HFF-Myc (cell line): ENCODE measurements at regions not wholly inside any gene's neighbourhood (a gene's known extent, or its start where the extent isn't known, plus 50 kb on each side); places are given as distances from the start of the nearest gene placed in this dataset.

Experiments used
- DNase-seq: peaks from one replicate; pipeline ENCODE4 v3.0.0-alpha.2; 2011; ENCODE audit warnings: low read depth; ENCODE audit errors: extremely low read depth
- H3K4me3 ChIP-seq: replicated peaks from 2 replicates; pipeline ENCODE4 v1.5.1; 2011; ENCODE audit warnings: low read depth, mild to moderate bottlenecking, control low read depth, low read length
- TF ChIP-seq, protein P1 (sequence below): IDR thresholded peaks from 2 replicates; pipeline ENCODE4 v1.5.1; 2012; ENCODE audit warnings: mild to moderate bottlenecking, low read depth, low read length, control low read depth; ENCODE audit errors: missing control alignments

DNA sequence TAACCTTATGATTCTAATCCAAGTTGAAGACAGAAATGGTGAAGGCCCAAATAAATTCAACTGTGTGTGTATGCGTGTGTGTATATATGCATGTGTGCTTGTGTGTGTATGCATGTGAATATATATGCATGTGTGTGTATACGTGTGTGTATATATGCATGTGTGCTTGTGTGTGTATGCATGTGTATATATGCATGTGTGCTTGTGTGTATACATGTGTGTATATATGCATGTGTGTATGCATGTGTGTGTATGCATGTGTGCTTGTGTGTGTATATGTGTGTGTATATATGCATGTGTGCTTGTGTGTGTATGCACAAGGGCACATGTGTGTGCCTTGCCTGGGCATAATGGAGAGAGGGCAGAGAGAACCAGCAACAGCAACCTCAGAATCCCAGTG lies 184.7 kb upstream of the PLPP4 start:
- TF ChIP-seq, protein P1, sequence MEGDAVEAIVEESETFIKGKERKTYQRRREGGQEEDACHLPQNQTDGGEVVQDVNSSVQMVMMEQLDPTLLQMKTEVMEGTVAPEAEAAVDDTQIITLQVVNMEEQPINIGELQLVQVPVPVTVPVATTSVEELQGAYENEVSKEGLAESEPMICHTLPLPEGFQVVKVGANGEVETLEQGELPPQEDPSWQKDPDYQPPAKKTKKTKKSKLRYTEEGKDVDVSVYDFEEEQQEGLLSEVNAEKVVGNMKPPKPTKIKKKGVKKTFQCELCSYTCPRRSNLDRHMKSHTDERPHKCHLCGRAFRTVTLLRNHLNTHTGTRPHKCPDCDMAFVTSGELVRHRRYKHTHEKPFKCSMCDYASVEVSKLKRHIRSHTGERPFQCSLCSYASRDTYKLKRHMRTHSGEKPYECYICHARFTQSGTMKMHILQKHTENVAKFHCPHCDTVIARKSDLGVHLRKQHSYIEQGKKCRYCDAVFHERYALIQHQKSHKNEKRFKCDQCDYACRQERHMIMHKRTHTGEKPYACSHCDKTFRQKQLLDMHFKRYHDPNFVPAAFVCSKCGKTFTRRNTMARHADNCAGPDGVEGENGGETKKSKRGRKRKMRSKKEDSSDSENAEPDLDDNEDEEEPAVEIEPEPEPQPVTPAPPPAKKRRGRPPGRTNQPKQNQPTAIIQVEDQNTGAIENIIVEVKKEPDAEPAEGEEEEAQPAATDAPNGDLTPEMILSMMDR: no peak
- DNase-seq: no peak
- H3K4me3 ChIP-seq: no peak overlapping the region

DNA sequence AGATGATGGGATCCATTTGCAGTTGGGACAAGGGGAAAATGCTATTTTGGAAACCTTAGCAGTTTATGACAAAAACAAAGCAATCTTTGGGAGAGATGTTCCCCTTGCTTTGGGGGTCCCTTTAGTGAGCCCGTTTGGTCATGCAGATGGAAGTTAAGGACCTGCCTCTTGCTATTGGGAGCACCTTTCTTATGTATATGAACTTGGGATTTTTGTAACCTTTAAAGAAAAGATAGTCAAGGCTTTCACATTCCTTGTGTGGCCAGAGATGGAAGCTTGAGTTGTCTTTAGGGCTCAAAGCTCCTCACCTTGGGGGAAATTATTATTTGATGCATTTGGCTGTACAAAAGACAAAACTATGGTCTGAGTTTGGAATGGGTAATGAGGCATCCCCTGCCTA lies 179.0 kb upstream of the PLPP4 start:
- TF ChIP-seq, protein P1: no peak
- H3K4me3 ChIP-seq: no peak overlapping the region

DNA sequence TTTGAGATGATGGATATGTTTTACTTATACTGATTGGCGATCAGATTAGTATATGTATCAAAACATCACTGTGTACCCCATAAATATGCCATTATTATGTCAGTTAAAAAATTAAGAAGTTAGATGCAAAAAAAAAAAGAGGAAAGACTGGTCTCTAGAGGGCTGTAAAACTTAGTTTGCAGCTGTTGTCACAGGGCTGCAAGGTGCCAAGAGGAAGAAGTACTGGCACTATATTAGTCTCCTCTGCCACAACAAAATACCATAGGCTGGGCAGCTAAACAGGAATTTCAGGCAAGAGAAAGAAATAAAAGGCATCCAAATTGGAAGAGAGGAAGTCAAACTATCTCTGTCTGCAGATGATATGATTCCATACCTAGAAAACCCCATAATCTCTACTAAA lies 177.8 kb upstream of the PLPP4 start:
- DNase-seq: no peak
- TF ChIP-seq, protein P1: no peak
- no peak overlapping the region for H3K4me3 ChIP-seq

More for the DNA sequence above, 179.0 kb upstream of the PLPP4 start:
- no peak for DNase-seq

DNA sequence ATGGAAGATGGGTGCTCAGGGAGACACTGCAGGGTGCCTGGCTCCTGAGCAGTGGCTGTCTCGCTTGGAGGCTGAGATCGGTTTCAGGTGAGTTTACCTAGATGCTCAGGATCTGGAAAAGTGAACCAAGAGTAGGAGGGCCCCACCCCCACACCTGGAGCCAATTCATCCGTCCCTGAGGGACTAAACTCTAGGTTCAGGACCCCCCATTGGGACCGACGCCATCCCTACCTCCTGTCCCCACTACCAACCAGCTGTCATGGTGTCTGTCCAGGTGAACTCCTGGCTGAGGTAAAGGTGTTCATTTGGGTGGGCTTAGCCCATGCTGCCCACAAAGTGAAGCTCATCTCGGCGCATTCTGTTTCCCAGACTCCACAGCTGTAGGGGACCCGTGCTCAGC lies 174.6 kb upstream of the PLPP4 start:
- no peak for DNase-seq
- TF ChIP-seq, protein P1: no peak

DNA sequence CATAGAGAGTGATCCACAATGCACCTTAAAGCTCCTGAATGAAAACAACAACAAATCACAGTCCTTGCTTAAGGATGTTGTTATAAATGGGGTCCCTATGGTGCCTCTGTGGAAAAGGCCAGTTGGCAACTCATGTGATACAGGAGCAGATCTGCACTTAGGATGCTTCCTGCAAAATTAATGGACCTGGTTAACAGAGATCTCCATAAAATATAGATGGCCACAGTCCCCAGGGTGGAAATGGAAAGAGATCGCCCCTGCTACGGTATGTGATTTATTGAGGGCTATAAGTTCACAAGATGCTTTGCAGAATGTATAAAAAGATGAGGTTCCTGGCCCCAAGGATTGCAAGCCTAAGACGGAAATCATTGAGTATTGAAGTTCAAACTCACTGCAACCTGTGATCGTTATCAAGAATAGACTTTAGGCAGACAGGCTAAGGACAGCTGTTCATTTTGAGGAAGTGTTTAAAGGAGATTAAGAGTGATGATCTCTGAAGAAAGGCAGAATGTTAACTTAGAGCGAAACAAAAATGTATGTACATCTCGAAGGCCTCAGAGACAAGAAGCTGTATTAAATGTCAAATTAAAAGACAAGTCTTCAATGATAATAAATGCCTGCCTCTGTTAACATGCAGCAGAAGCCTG lies 174.1 kb upstream of the PLPP4 start:
- TF ChIP-seq, protein P1: no peak
- H3K4me3 ChIP-seq: no peak overlapping the region
- DNase-seq: no peak

More for the DNA sequence above, 174.6 kb upstream of the PLPP4 start:
- H3K4me3 ChIP-seq: no peak overlapping the region

DNA sequence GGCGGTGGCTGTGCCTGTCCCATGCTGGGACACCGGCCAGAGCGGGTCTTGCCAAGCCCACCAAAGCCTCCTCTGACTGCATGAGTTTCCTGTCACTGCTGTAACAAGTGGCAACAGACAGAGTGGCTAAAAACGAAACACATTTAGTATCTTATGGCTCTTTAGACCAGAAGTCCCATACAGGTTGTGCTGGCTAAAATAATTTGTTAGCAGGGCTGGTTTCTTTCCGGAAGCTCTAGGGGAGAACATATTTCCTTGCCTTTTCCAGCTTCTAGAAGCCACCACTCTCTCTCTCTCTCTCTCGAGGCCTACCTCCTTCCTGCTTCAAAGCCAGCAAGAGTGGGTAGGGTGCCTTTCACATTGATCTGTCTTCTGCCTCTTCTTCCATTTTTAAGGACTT lies 171.6 kb upstream of the PLPP4 start:
- TF ChIP-seq, protein P1: no peak
- DNase-seq: no peak
- no peak overlapping the region for H3K4me3 ChIP-seq

DNA sequence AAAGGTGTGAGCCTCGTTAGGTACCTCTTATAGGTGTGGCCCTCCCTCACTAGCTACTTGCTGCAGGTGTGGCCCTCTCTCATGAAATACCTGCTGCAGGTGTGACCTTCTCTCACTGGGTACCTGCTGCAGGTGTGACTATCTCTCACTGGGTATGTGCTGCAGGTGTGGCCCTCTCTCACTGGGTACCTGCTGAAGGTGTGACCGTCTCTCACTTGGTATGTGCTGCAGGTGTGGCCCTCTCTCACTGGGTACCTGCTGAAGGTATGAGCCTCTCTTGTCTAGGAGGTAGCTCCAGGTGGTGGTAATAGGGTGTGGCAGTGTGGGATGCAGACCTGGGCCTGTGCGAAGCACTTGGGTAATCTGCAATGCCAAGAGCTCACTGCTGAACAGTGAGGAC lies 170.7 kb upstream of the PLPP4 start:
- TF ChIP-seq, protein P1: no peak
- no peak for DNase-seq
- no peak overlapping the region for H3K4me3 ChIP-seq
